G401.6 (cell line): ENCODE measurements at regions not wholly inside any gene's neighbourhood (a gene's known extent, or its start where the extent isn't known, plus 50 kb on each side); places are given as distances from the start of the nearest gene placed in this dataset.

Experiments
- FAIRE-seq: peaks from 2 replicates; lab custom pipeline; 2012; peaks lifted over from hg19 to GRCh38; lab: Jason Lieb, UNC

GRCh38 chr11:128365044-128365443 is 222.3 kb downstream of the ETS1 start:
- FAIRE-seq: no peak

DNA sequence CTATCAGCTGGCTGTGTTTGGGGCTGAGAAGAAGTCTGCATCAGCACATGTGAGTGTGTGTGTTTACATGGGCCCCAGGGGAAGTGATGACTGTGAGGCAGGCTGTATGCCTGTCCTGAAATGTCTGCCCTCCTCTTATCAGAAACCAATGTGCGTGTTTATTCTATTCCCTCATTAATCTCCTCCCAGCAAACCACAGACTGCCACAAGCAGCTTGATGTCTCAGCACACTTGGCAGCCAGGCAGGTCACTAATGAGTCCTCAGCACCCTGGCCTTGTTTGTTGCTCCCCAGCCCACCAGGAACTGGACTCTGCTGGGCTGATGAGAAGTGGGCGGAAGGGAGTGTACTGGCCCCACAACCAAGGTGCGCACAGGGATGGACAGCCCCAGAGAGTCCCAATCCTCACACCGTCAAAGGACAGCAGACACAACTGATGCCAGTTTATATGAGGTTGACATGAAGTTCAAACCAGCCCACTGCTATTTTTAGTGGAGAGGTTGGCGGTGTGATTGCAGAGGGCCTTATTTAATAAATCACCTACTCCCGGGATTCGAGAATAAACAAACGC is 225.8 kb downstream of the ETS1 start:
- FAIRE-seq: no peak

DNA sequence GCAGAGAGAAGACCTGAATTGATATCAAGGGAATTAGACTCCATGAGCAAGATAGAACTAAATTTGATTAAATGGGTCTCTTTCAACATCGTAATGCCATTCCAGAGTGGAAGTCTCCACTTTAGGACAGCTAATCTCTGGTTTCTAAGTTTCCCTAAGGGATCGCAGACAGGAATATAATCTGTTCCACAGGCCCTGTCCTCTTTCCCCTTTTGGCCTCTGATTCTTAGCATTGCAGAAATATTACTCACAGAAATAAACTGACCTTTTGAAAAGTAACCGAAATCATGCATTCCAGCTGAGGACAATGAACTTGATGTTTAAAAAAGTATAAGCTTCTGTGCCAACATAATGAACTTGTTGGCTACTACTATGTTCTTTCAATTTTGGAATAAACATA is 227.8 kb downstream of the ETS1 start:
- no peak for FAIRE-seq

DNA sequence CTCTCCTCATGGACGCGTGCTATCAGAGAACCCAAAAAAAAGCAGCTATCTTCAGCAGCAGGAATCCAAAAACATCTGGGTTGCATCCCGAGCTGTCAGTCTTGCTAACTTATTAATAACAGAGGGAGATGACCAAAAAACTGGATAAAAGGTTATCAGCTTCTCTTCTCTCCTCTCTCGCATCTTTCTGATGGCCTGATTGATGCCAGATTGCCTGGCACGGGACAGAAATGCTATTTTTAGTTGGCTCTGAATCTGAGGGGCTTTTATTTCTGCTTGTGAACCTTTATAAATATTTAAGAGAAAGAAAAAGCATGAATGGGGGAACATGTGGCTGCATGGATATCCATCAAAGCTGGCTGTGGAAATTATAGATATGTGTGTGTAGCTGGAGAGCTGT is 230.3 kb downstream of the ETS1 start:
- no peak for FAIRE-seq

DNA sequence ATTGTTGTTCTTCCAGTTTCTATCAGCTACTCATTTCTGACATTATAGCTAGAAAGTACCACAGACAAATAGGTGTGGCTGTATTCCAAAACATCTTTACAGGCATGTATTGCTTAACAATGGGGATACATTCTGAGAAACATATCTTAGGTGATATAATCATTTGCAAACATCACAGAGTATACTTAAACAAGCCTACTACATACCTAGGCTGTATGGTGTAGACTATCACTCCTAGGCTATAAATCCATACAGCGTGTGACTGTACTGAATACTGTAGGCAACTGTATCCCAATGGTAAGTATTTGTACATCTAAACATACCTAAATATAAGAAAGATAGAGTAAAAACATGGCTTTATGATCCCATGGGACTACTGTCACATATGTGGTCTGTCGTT is 231.8 kb downstream of the ETS1 start:
- no peak for FAIRE-seq

- no peak for FAIRE-seq
These were observed 232.9 kb downstream of the ETS1 start for GRCh38 chr11:128354476-128354875.

GRCh38 chr11:128351168-128351567 is 236.2 kb downstream of the ETS1 start:
- no peak for FAIRE-seq

DNA sequence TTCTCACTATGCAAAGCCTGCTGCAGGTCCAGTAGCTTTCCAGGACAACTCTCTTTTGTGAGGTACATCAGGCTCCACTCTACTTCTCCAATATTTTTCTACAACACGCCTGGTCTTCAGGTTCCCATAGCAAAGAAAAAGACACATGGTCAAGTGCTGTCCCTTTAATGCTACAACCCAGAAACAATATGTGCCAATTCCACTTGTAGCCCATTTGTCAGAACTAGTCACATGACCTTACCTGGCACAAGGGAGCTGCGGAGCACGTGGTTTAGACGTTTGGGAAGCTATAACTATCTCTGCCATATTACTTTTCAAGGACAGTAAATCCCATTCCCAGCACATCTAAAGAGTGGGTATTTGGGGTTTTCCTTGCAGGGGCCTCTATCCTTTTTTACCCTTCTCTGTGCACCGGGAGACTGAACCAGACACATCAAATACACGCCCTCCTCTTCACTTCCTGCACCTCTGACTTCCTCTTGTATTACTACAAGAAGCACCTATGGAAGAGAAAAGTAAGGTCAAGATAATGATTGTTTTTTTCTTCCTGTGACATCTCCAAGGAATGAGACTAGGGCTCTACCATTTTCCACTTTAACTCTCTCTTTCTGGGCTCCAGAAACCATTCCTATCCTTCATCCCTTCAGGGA is 237.6 kb downstream of the ETS1 start:
- FAIRE-seq: no peak

DNA sequence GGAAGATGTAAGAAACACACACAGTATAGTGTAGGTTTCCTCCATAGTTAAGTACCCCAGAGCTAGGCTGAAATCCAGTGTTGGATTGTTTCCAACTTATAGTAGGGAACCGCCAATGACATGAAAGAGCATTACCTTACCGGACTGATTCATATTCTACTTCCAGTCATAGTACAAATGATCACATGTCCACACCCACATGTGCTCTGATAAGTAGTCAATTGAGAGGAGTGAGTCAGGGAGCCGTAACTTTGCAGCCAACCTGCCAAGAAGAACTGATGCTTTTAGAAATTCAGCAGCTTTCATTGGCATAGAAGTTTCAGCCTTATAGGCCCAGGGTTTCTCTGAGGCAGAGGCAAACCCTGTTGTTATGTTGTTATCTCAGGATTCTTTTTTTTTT is 240.6 kb downstream of the ETS1 start:
- no peak for FAIRE-seq

GRCh38 chr11:128345316-128345715 is 242.0 kb downstream of the ETS1 start:
- FAIRE-seq: no peak

DNA sequence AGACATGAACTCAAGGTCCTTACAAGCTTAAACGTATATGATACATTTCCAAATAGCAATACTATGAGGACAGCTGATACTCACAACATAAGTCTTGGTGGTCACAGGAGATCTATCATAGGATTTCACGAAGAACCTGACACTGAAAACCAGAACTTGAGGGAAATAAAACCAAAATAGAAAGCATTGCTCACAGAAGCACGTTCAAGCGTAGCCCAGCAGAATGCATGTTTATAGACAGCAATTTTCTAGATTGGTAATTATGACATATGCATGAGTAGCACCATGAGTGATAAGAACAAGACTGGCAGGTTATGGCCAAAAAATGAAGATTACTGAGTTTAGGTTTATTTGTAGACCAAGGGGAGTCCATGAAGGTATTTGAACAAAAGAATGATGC is 243.5 kb downstream of the ETS1 start:
- no peak for FAIRE-seq

- FAIRE-seq: no peak
These were observed 244.2 kb downstream of the ETS1 start for GRCh38 chr11:128343135-128343514.

DNA sequence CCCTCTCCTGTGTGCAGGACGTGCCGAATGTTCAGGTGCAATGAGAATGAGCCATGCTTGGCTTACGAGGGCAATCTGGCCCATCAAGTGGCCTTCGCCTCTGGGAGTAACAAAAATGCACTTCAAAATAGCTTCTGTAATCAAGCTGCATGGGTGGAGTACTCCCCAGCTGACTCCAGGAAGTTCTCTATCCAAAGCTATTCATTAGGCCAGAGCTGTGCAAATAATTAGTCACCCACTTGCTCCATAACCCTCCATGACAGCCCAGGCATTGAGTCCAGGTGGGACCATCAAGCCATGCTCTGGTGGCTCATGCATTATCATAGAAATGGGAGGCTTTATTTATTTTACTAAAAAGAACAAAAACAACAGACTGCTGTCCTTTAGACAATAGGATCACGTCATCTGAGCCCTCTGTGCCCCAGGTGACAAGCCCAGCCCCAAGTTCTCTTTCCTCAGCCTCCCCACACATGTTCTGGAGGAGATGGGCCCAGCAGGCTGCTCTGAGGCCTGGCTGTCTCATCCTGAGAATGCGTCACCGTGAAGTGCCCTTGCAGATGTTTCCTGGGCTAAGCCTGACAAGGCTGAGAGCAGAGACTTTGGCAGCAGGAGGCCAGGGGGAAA is 244.7 kb downstream of the ETS1 start:
- FAIRE-seq: no peak

- FAIRE-seq: no peak
These were observed 245.8 kb downstream of the ETS1 start for GRCh38 chr11:128341280-128342248.

DNA sequence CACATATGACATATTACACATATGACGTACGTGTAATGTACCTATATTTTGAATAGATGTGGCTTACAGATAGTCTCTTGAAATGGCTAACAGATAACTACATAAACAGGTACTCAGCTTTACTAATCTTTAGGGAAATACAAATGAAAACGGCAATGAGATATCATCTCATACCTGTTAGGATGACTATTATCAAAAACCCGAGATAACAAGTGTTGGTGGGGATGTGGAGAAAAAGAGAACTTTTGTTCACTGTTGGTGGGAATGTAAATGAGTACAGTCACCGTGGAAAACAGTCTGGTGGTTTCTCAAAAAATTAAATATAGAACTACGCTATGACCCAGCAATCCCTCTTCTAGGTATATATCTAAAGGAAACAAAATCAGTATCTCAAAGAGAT is 247.6 kb downstream of the ETS1 start:
- FAIRE-seq: no peak

- no peak for FAIRE-seq
These were observed 248.5 kb downstream of the ETS1 start for GRCh38 chr11:128338811-128339210.

DNA sequence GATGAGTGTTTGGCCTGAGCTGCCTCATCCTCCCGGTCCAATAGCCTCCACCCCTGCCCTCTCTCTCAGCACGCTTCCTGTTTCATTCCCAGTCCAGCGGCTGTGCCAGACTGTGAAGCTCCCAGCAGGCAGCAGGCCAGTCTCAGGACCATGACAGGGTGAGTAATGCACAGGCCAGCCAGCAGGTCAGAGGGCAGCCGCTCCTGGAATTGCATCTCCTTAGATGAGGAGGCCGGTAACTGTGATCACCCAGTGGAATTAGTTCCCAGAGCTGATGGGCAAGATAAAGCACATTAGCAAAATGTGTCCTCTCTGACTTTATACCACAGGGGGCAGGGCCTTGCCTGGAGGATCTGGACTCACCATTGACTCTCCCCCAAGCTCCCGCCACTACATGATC is 251.2 kb downstream of the ETS1 start:
- FAIRE-seq: no peak

GRCh38 chr11:128335729-128336128 is 251.6 kb downstream of the ETS1 start:
- FAIRE-seq: no peak

DNA sequence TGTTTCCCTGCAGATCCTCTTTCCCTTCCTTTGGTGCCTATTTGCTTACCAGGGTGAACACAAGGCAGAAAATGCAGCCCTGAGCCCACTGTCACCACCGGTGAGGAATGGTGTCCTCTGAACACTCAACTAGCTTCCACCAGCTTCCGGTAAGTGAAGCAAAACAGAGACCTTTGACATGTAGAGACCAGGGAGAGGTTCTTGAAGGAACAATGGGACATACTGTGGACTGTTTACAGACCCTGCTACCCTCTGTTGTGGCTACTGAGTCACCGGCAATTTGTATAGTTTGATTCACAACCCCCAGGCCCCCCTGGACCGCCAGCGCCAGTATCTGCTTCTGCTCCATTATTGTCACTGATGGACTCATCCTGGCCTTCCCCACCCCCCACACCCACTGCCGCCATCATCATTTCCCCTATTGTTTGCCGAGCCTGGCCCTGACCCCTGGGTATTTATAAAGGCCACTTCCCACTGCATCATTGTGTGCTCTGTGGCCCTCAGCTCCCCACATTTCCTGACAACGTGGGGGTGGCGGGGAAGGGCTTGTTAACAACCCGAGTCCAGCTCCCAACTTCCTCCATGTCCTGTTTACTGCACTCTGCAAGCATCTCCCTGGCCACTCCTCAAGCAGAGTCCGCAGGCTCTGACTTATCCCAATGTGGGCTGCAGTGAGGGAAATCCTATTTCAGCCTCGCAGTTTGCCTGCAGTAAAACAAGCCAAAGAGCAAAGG is 252.9 kb downstream of the ETS1 start:
- no peak for FAIRE-seq

- FAIRE-seq: no peak
These were observed 256.0 kb downstream of the ETS1 start for GRCh38 chr11:128331317-128331716.

DNA sequence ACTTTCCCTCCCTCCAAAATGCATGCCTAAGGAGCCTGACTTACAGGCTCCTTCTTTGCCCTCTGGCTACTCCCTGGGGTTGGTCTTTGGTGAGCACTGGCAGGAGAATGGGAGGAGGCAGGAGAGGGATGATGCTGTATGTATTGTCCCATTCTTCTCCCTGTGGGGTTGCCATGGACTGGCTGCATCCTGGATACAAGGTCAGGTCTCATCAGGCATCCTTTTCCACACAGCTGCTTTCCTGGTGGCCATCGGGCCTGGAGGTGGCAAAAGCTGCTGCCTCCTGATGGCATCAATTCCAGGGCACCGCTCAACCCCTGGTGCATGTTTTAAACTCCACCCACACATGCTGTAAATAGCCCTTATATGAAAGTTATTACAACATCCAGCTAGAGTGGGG is 257.2 kb downstream of the ETS1 start:
- FAIRE-seq: no peak

DNA sequence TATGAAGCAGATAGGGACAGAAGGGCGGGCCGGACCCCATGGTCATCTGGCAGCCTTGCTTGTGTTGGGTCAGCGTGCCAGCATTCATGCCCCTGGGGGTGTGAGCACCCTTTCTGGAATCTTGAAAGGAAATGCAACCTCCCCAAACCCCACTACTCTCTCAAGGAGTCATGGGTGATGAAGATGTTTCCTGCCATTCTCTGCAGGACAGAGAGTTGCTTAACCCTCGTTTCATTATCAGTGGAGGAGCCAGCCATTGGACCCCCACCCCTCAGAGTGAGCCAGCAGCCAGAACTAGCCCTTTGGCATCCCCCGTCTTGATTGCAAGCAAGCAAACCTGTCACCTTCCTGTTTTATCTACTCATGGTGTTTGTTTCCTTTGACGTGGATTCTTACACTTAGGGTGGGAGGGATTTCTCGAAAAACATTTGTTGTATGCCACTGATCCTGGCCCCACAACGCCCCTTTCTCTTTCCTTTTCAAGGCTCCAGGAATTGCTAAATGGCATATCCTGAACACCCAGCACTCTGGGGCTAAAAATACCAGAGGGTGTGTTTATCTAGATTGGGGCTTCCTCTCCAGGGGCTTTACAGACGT is 258.3 kb downstream of the ETS1 start:
- no peak for FAIRE-seq
